ENCODE measurements at regions not wholly inside any gene's neighbourhood (a gene's known extent, or its start where the extent isn't known, plus 50 kb on each side); places are given as distances from the start of the nearest gene placed in this dataset.

DNA sequence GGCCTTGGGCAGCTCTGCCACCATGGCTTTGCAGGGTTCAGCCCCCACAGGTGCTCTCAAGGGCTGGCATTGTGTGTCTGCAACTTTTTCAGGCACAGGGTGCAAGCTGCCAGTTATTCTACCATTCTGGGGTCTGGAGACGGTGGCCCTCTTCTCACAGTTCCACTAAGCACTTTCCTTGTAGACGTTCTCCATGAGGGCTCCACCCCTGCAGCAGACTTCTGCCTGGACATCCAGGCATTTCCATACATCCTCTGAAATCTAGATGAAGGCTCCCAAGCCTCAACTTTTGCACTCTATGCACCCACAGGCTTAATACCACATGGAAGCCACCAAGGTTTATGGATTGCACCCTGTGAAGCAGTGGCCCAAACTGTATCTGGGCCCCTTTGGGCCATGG lies 91.0 kb upstream of the RND3 start:
- TF ChIP-seq, protein P1, sequence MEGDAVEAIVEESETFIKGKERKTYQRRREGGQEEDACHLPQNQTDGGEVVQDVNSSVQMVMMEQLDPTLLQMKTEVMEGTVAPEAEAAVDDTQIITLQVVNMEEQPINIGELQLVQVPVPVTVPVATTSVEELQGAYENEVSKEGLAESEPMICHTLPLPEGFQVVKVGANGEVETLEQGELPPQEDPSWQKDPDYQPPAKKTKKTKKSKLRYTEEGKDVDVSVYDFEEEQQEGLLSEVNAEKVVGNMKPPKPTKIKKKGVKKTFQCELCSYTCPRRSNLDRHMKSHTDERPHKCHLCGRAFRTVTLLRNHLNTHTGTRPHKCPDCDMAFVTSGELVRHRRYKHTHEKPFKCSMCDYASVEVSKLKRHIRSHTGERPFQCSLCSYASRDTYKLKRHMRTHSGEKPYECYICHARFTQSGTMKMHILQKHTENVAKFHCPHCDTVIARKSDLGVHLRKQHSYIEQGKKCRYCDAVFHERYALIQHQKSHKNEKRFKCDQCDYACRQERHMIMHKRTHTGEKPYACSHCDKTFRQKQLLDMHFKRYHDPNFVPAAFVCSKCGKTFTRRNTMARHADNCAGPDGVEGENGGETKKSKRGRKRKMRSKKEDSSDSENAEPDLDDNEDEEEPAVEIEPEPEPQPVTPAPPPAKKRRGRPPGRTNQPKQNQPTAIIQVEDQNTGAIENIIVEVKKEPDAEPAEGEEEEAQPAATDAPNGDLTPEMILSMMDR (IDR thresholded peaks at IDR 0.05; ENCODE audit: low read depth, low read length, missing input control): no peak
- TF ChIP-seq RAD21 (IDR thresholded peaks at IDR 0.05) (no peak), ZBTB33 (IDR thresholded peaks at IDR 0.05) (no peak), REST (IDR thresholded peaks at IDR 0.05) (no peak), GABPA (IDR thresholded peaks at IDR 0.05 in 1 of 2, conservative IDR thresholded peaks at IDR 0.05 in 1 of 2) (no peak), TAF1 (conservative IDR thresholded peaks at IDR 0.05) (no peak)
- TF ChIP-seq, protein P2, sequence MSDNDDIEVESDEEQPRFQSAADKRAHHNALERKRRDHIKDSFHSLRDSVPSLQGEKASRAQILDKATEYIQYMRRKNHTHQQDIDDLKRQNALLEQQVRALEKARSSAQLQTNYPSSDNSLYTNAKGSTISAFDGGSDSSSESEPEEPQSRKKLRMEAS (IDR thresholded peaks at IDR 0.05): no peak

Data from liver (tissue), 3 donors.